NOMO-1 treated with dmso at 0.1 percent for 144 hours (cell line): ENCODE measurements at regions not wholly inside any gene's neighbourhood (a gene's known extent, or its start where the extent isn't known, plus 50 kb on each side); places are given as distances from the start of the nearest gene placed in this dataset.

Experiments
- DNase-seq: peaks from one replicate; lab custom pipeline; 2025; ENCODE audit not compliant: unreplicated experiment; lab: John Stamatoyannopoulos, UW

DNA sequence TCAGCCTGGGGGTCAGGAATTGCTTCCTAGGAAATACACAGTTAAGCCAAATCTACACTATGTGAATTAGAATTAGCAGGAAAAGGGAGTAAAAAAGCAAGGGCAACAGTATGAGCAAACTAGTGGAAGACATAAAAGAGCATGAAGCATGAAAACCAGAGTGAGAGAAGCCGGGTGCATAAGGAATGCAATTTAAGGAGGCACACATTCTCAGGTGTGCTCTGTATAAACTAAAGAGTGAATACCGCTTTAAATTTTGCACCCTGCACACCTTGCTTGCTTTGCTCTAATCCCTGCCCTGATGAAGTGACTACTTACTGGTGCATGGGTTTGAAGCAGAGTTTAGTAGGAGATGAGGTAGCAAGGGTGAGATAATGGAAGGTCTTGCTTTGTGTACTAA is 65.7 kb upstream of the EPHA4 start:
- no peak for DNase-seq

DNA sequence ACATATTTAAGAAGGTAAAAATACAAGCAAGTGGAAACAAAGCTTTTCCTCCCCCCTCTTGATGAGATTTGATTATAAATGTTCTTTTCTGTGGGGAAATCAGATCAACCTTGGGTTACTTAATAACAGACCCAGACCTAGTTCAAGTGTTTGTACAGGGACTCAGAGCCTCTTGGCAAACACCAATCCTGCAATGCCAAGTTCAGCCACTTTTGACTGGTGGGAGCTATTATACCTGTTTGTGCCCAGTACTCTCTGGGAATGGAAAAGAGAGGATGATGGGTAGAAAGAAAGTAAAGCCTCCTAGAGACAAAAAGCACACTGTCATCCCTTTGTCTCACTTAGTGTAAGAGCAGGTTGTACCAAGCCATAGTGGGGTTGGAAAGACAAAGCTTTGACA is 63.8 kb upstream of the EPHA4 start:
- DNase-seq, result no peak

DNA sequence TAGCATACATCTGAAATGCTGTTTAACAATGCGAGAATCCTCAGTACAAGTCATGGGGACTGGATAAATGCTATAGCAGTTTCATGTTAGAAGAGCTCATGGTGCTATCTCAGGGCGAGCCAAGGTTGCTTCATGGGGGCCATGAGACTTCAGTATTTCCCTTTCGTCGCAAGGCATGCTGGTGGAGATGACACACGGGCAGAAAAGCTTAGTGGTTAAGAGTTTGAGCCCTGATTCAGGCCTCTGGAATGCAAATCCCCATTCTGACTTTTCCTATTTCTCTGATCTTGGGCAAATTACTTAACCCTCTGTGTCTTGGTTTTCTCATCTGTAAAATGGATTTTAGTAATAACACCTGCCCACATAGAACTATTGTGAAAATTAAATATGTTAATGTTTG is 57.4 kb upstream of the EPHA4 start:
- DNase-seq, result no peak

DNA sequence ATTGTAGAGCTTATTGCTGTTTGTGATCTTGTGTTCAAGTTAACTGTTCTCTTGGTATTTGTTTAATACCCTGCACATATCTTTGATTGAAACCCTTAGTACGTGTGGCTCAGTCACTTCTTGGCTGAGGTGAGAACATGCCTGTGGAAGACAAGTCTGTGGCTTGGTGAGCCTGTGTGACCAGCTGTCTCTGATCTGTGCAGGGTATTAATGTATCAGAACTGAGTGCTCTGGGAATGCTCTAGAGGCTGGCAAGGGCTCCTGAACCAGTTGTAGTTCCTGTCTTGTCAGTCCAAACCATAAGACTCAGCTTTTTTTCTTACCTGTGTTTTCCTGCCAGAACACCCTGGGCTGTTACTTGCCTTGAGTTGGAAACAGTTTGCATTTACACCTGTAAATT is 52.4 kb upstream of the EPHA4 start:
- no peak for DNase-seq
